GM12878 (cell line): ENCODE measurements at regions not wholly inside any gene's neighbourhood (a gene's known extent, or its start where the extent isn't known, plus 50 kb on each side); places are given as distances from the start of the nearest gene placed in this dataset.

Experiments
- ATAC-seq: fragments of 200-7000 bp; cut with Tn5 transposase; 3 replicates; pipeline ENCODE4 v1.9.1; 2020; ENCODE audit warnings: mild to moderate bottlenecking, moderate library complexity
- BruUV-seq: library from RNA; stranded (reverse); fragments of 400-500 nt; replicated peaks from 2 replicates; lab custom pipeline; 2021; lab: Mats Ljungman, UMichigan
- CTCF ChIA-PET: fragments of 300-600 bp; sonication (Branson Sonifier 250); formaldehyde crosslinking; extraction: SDS; loops from one replicate; lab custom pipeline; 2021; ENCODE audit warnings: inconsistent platforms; lab: Yijun Ruan, JAX
- POLR2A ChIA-PET: fragments of 350-600 bp; formaldehyde crosslinking; extraction: SDS; loops from one replicate; lab custom pipeline; 2021; ENCODE audit warnings: inconsistent platforms; lab: Charles Lee
- RAD21 ChIA-PET: fragments of 300-600 bp; sonication (Branson Sonifier 250); formaldehyde crosslinking; loops from one replicate; lab custom pipeline; 2023; ENCODE audit warnings: antibody characterized with exemption; ENCODE audit not compliant: unreplicated experiment; lab: Charles Lee
- SMC1A ChIA-PET: fragments of 300-600 bp; sonication (Branson Sonifier 250); formaldehyde crosslinking; loops from one replicate; lab custom pipeline; 2023; ENCODE audit not compliant: unreplicated experiment, uncharacterized antibody; lab: Charles Lee
- DNase-seq: peaks from one replicate; pipeline ENCODE4 v3.0.0-alpha.2; 2011; ENCODE audit warnings: low read depth, low spot score
- FAIRE-seq: peaks from 3 replicates; lab custom pipeline; 2011; peaks lifted over from hg19 to GRCh38; lab: Jason Lieb, UNC
- H2AFZ ChIP-seq: 2 replicates; pipeline ENCODE4 v1.6.0; 2011; ENCODE audit warnings: low read depth, low read length, control low read depth; ENCODE audit not compliant: control insufficient read depth
- H3K27ac ChIP-seq: 2 replicates; pipeline ENCODE4 v1.5.1; 2011; ENCODE audit warnings: control low read depth; ENCODE audit not compliant: control insufficient read depth, insufficient read depth
- H3K27me3 ChIP-seq, 2 experiments: replicated peaks in 1 of 2; 2 replicates each; pipeline versions ENCODE4 v1.6.0 to v1.6.1; 2011; ENCODE audit warnings: low read length in 1 of 2; ENCODE audit not compliant: control insufficient read depth in 2 of 2, insufficient read depth in 2 of 2
- H3K36me3 ChIP-seq, 2 experiments: 2 replicates each; pipeline ENCODE4 v1.5.1; 2011; ENCODE audit warnings: low read length in 1 of 2; ENCODE audit not compliant: control insufficient read depth in 2 of 2, insufficient read depth in 2 of 2
- H3K4me1 ChIP-seq: 2 replicates; pipeline ENCODE4 v1.6.1; 2011; ENCODE audit warnings: mild to moderate bottlenecking, low read length, moderate library complexity, mixed read lengths; ENCODE audit not compliant: control insufficient read depth, insufficient read depth
- H3K4me2 ChIP-seq: 2 replicates; pipeline ENCODE4 v1.6.0; 2011; ENCODE audit warnings: control low read depth; ENCODE audit not compliant: control insufficient read depth, insufficient read depth
- H3K4me3 ChIP-seq: fragments of 200-600 bp; sonication (generic); 2 replicates; pipeline ENCODE4 v1.5.1; 2016
- H3K79me2 ChIP-seq: 2 replicates; pipeline ENCODE4 v1.6.0; 2011; ENCODE audit warnings: low read length; ENCODE audit not compliant: control insufficient read depth, insufficient read depth
- H3K9ac ChIP-seq: 2 replicates; pipeline ENCODE4 v1.8.0; 2011; ENCODE audit warnings: low read length, control low read depth, mixed read lengths; ENCODE audit not compliant: control insufficient read depth, insufficient read depth
- H3K9me3 ChIP-seq: replicated peaks from 3 replicates; pipeline ENCODE4 v1.5.1; 2011; ENCODE audit warnings: mild to moderate bottlenecking, low read length; ENCODE audit not compliant: control insufficient read depth, insufficient read depth
- H4K20me1 ChIP-seq: 2 replicates; pipeline ENCODE4 v1.6.0; 2011; ENCODE audit not compliant: control insufficient read depth, insufficient read depth
- CTCF ChIP-seq, 3 experiments: IDR thresholded peaks in 2 of 3; conservative IDR thresholded peaks in 1 of 3; 2 replicates each; pipeline ENCODE4 v1.5.1; 2011; ENCODE audit warnings: low read depth in 3 of 3, low read length in 3 of 3, mild to moderate bottlenecking in 3 of 3, control low read depth in 2 of 3, moderate library complexity in 2 of 3, inconsistent platforms in 1 of 3, mixed read lengths in 1 of 3; ENCODE audit not compliant: control insufficient read depth in 2 of 3, insufficient read depth in 1 of 3; ENCODE audit errors: extremely low read depth in 1 of 3
- EGR1 ChIP-seq, 2 experiments: IDR thresholded peaks; 1 replicate in 1 of 2; 2 replicates in 1 of 2; pipeline ENCODE4 v1.6.1; 2011 to 2012; ENCODE audit warnings: low read depth in 2 of 2, low read length in 2 of 2, borderline replicate concordance in 1 of 2, mild to moderate bottlenecking in 1 of 2, moderate library complexity in 1 of 2
- ESRRA ChIP-seq: IDR thresholded peaks from 2 replicates; pipeline ENCODE4 v1.6.1; 2012; ENCODE audit warnings: mild to moderate bottlenecking, low read length, improper control_type of control experiment
- HCFC1 ChIP-seq: fragments of 150-350 bp; IDR thresholded peaks from 2 replicates; pipeline ENCODE4 v1.6.1; 2014; ENCODE audit warnings: low read length
- HSF1 ChIP-seq: fragments of 150-350 bp; IDR thresholded peaks from 2 replicates; pipeline ENCODE4 v1.6.1; 2014; ENCODE audit warnings: mild to moderate bottlenecking, low read depth, low read length
- MTA2 ChIP-seq: fragments of 450-650 bp; IDR thresholded peaks from 2 replicates; pipeline ENCODE4 v1.6.1; 2016; ENCODE audit warnings: low read depth, mild to moderate bottlenecking, moderate library complexity
- NFYA ChIP-seq: IDR thresholded peaks from 2 replicates; pipeline ENCODE4 v1.6.1; 2011; ENCODE audit warnings: low read depth, mild to moderate bottlenecking, low read length, improper control_type of control experiment, borderline replicate concordance
- NFYB ChIP-seq: IDR thresholded peaks from 2 replicates; pipeline ENCODE4 v1.6.1; 2011; ENCODE audit warnings: low read depth, mild to moderate bottlenecking, low read length, improper control_type of control experiment, moderate library complexity; ENCODE audit not compliant: insufficient read depth
- RELB ChIP-seq: fragments of 450-650 bp; IDR thresholded peaks from 2 replicates; pipeline ENCODE4 v1.6.1; 2017; ENCODE audit warnings: low read depth, mild to moderate bottlenecking, moderate library complexity
- SIX5 ChIP-seq: IDR thresholded peaks from 2 replicates; pipeline ENCODE4 v1.6.1; 2011; ENCODE audit warnings: mild to moderate bottlenecking, low read depth, low read length, moderate library complexity; ENCODE audit not compliant: severe bottlenecking
- ZNF217 ChIP-seq: fragments of 450-650 bp; IDR thresholded peaks from 2 replicates; pipeline ENCODE4 v1.6.1; 2017; ENCODE audit warnings: antibody characterized with exemption, mild to moderate bottlenecking
- ZSCAN29 ChIP-seq: fragments of 450-650 bp; IDR thresholded peaks from 2 replicates; pipeline ENCODE4 v1.6.1; 2017; ENCODE audit warnings: mild to moderate bottlenecking, moderate library complexity
- WGBS: methylation state at CpG from one replicate; pipeline ENCODE4 v1.1.6; 2016; ENCODE audit warnings: low lambda C conversion rate; ENCODE audit not compliant: insufficient replicate concordance, insufficient coverage; ENCODE audit errors: missing lambda C conversion rate; 5-methylcytosine and 5-hydroxymethylcytosine counted together
- in situ Hi-C: fragments of 300-500 bp; cut with MboI; formaldehyde crosslinking; loops from 9 replicates; pipeline ENCODE4 v1.14.3; 2018; ENCODE audit warnings: mixed read lengths
- intact Hi-C: fragments of 100-400 bp; cut with micrococcal nuclease; formaldehyde crosslinking; loops from one replicate; pipeline ENCODE4 v1.14.2; 2022; ENCODE audit not compliant: unreplicated experiment

- BruUV-seq = no TSS peak
- in situ Hi-C loops (loop anchor here (10.0 kb wide), 2 partner anchors 303 to 813 kb away; no protein-coding TSS in a partner anchor), intact Hi-C loops (loop anchor here (2.0 to 10.0 kb wide), 2 partner anchors 303 to 581 kb away; no protein-coding TSS in a partner anchor)
- Histone ChIP-seq H3K9ac (no peak overlapping the region), H3K4me2 (no peak overlapping the region), H3K4me3 (no peak overlapping the region), H4K20me1 (no peaks in the 10 kb centered on the region), H3K79me2 (no peaks in the 10 kb centered on the region), H3K27me3 (no peaks in the 10 kb centered on the region), H3K9me3 (no peaks in the 10 kb centered on the region; the same call in 2 of the 3 replicates), H2AFZ (no peak overlapping the region), H3K27ac (no peak overlapping the region), H3K4me1 (no peaks in the 10 kb centered on the region), H3K36me3 (no peaks in the 10 kb centered on the region)
- ChIA-PET RAD21 (interaction anchor here (1.1 to 2.7 kb wide), 2 partner anchors 304 to 824 kb away, joined by 5 to 14 read pairs; no protein-coding TSS in a partner anchor), CTCF (interaction anchor here (0.6 to 3.5 kb wide), 10 partner anchors 160 to 854 kb away, joined by 3 to 24 read pairs (median 4); no protein-coding TSS in a partner anchor), POLR2A (no interaction called here), SMC1A (interaction anchor here (1.4 to 3.6 kb wide), 5 partner anchors 9 to 824 kb away, joined by 3 to 22 read pairs (median 5); no protein-coding TSS in a partner anchor)
- 4% methylated on average over 1 of the region's 1 CpG for WGBS
- FAIRE-seq (peak; percentile 38), DNase-seq (no peak), ATAC-seq (peak; percentile 69)
- no peak for TF ChIP-seq ZNF217
- TF ChIP-seq CTCF (IDR thresholded peaks at IDR 0.05 in 2 of 3, conservative IDR thresholded peaks at IDR 0.05 in 1 of 3; ENCODE audit: control insufficient read depth in 2 of 3, extremely low read depth in 1 of 3, insufficient read depth in 1 of 3, low read depth in 3 of 3, low read length in 3 of 3) = no peak
- TF ChIP-seq ZSCAN29 = no peak
- no peak for TF ChIP-seq HSF1
- no peak for TF ChIP-seq RELB
- TF ChIP-seq ESRRA = no peak
- TF ChIP-seq MTA2 = no peak
- TF ChIP-seq NFYA = no peak
- TF ChIP-seq HCFC1 = 0 out of 2 replicates have a peak, but pooled peaks have one; percentile 14
- no peak for TF ChIP-seq EGR1 (IDR thresholded peaks at IDR 0.05; ENCODE audit: borderline replicate concordance in 1 of 2, low read depth in 2 of 2, low read length in 2 of 2)
- TF ChIP-seq NFYB = 0 out of 2 replicates have a peak, but pooled peaks have one; percentile 13
- peak; percentile 27 for TF ChIP-seq SIX5
Observed at GRCh38 chr18:75477900-75478299, 50.4 kb upstream of the SMIM21 start.
